Pancreas (tissue), 10 donors: ENCODE measurements at regions not wholly inside any gene's neighbourhood (a gene's known extent, or its start where the extent isn't known, plus 50 kb on each side); places are given as distances from the start of the nearest gene placed in this dataset.

ENCODE experiments used
- ATAC-seq, 4 donors: fragments of 200-7000 bp; cut with Tn5 transposase; one replicate each; pipeline versions ENCODE4 v1.8.0 to v1.9.1; 2020; ENCODE audit warnings: mild to moderate bottlenecking in 4 of 4, moderate library complexity in 4 of 4
- DNase-seq, 6 donors: peaks; one replicate each; pipeline ENCODE4 v3.0.0-alpha.2; 2020
- FAIRE-seq: peaks from 2 replicates; lab custom pipeline; 2012; peaks lifted over from hg19 to GRCh38; lab: Jason Lieb, UNC
- H3K27ac ChIP-seq, 4 donors: fragments of 200-600 bp; sonication (generic); 1 replicate in 3 of 4; 2 replicates in 1 of 4; pipeline versions ENCODE4 v1.5.0 to v1.8.0; 2020
- H3K27me3 ChIP-seq, 4 donors: fragments of 200-600 bp; one replicate each; pipeline ENCODE4 v1.8.0; 2021
- H3K36me3 ChIP-seq, 3 donors: fragments of 200-600 bp; sonication (generic) in 1 of 3; one replicate each; pipeline versions ENCODE4 v1.5.0 to v1.8.0; 2020 to 2021
- H3K4me1 ChIP-seq, 3 donors: fragments of 200-600 bp; one replicate each; pipeline ENCODE4 v1.8.0; 2021
- H3K4me3 ChIP-seq, 4 donors: fragments of 200-600 bp; sonication (generic) in 2 of 4; one replicate each; pipeline versions ENCODE4 v1.5.0 to v1.8.0; 2020 to 2021
- H3K9me3 ChIP-seq, 4 donors: fragments of 200-600 bp; one replicate each; pipeline ENCODE4 v1.8.0; 2021
- CTCF ChIP-seq, 4 donors: fragments of 200-600 bp; sonication (generic) in 3 of 4; IDR thresholded peaks; one replicate each; pipeline versions ENCODE4 v1.5.0 to v1.8.0; 2021; ENCODE audit warnings: antibody characterized with exemption in 4 of 4
- WGBS, 2 donors: extraction: QIAGEN DNeasy Blood & Tissue Kit; methylation state at CpG; one replicate each; pipeline ENCODE4 v1.1.7; 2013; 5-methylcytosine and 5-hydroxymethylcytosine counted together
- intact Hi-C, 3 donors: fragments of 100-400 bp; cut with DNase I; formaldehyde crosslinking; loops; one replicate each; pipeline versions ENCODE4 v1.11.1 to v1.14.2; 2022
- donor health status: healthy with polysubstance abuse.
- donor health status: DM: no; HTN: no; CAD: no; lungs with moderate emphysema.
- donor health status: DM: no; HTN: no; CAD: no.
- donor health status: control.
- donor health status: control.
- donor health status: Bipolar disorder and iron deficiency.
- donor health status: DM: yes; HTN: yes; CAD: no.
- donor health status: DM: no; HTN: no; CAD: no.
- donor health status: DM: no; HTN: no; CAD: no.
- donor health status: DM: yes; HTN: yes; CAD: no.

GRCh38 chr4:146114066-146114465 lies 61.5 kb upstream of the LSM6 start:
- ATAC-seq (no peak), FAIRE-seq (no peak), DNase-seq (no peak)
- Histone ChIP-seq H3K4me3 (no peak overlapping the region), H3K4me1 (no peaks in the 10 kb centered on the region), H3K36me3 (no peaks in the 10 kb centered on the region), H3K27ac (no peak overlapping the region), H3K9me3 (no peaks in the 10 kb centered on the region), H3K27me3 (no peaks in the 10 kb centered on the region)
- intact Hi-C loops = no loop called here
- no peak for TF ChIP-seq CTCF (IDR thresholded peaks at IDR 0.05)
- 39 to 42% methylated on average over 8 of the region's 8 CpGs for WGBS, 2 donors

GRCh38 chr4:146113171-146113570 lies 62.3 kb upstream of the LSM6 start:
- H3K4me3 ChIP-seq = no peak overlapping the region
- no peak for TF ChIP-seq CTCF (IDR thresholded peaks at IDR 0.05)
- DNase-seq (no peak), FAIRE-seq (no peak), ATAC-seq (no peak)
- H3K27me3 ChIP-seq = no peaks in the 10 kb centered on the region
- no peaks in the 10 kb centered on the region for H3K36me3 ChIP-seq
- intact Hi-C loops = no loop called here
- no peak overlapping the region for H3K27ac ChIP-seq
- no peaks in the 10 kb centered on the region for H3K9me3 ChIP-seq
- WGBS, 2 donors = 70 to 77% methylated on average over 10 of the region's 10 CpGs
- no peaks in the 10 kb centered on the region for H3K4me1 ChIP-seq

GRCh38 chr4:146112389-146112788 lies 63.1 kb upstream of the LSM6 start:
- TF ChIP-seq CTCF (IDR thresholded peaks at IDR 0.05) = no peak
- ATAC-seq = no peak
- no peak for FAIRE-seq
- DNase-seq = no peak
- Histone ChIP-seq H3K4me1 (no peaks in the 10 kb centered on the region), H3K27me3 (no peaks in the 10 kb centered on the region), H3K36me3 (no peaks in the 10 kb centered on the region), H3K4me3 (no peak overlapping the region), H3K9me3 (no peaks in the 10 kb centered on the region), H3K27ac (no peak overlapping the region)
- intact Hi-C loops = no loop called here

- H3K27ac ChIP-seq = no peak overlapping the region
- no peak for TF ChIP-seq CTCF (IDR thresholded peaks at IDR 0.05)
- intact Hi-C loops = no loop called here
- no peak for DNase-seq
- ATAC-seq = peak in 2 of 4 donors; percentile 18 to 40
- no peak for FAIRE-seq
- no peaks in the 10 kb centered on the region for H3K4me1 ChIP-seq
- H3K27me3 ChIP-seq = no peaks in the 10 kb centered on the region
- H3K36me3 ChIP-seq = no peaks in the 10 kb centered on the region
- no peak overlapping the region for H3K4me3 ChIP-seq
- no peaks in the 10 kb centered on the region for H3K9me3 ChIP-seq
- WGBS, 2 donors = 61 to 66% methylated on average over 4 of the region's 4 CpGs
Observed at GRCh38 chr4:146110871-146111485, 64.5 kb upstream of the LSM6 start.

GRCh38 chr4:146108756-146109155 lies 66.8 kb upstream of the LSM6 start:
- FAIRE-seq = no peak
- WGBS, 2 donors = 58 to 81% methylated on average over 1 of the region's 1 CpG
- no peak for ATAC-seq

More at GRCh38 chr4:146108756-146109155, 66.8 kb upstream of the LSM6 start:
- no peak for TF ChIP-seq CTCF (IDR thresholded peaks at IDR 0.05)
- Histone ChIP-seq H3K4me3 (no peak overlapping the region), H3K4me1 (no peaks in the 10 kb centered on the region), H3K36me3 (no peaks in the 10 kb centered on the region), H3K27me3 (no peaks in the 10 kb centered on the region), H3K9me3 (no peaks in the 10 kb centered on the region), H3K27ac (no peak overlapping the region)
- DNase-seq = no peak
- intact Hi-C loops = no loop called here
